ENCODE measurements at regions not wholly inside any gene's neighbourhood (a gene's known extent, or its start where the extent isn't known, plus 50 kb on each side); places are given as distances from the start of the nearest gene placed in this dataset.
A peak's percentile ranks its signal among the peaks of the same experiment; 100 is the strongest.

DNA sequence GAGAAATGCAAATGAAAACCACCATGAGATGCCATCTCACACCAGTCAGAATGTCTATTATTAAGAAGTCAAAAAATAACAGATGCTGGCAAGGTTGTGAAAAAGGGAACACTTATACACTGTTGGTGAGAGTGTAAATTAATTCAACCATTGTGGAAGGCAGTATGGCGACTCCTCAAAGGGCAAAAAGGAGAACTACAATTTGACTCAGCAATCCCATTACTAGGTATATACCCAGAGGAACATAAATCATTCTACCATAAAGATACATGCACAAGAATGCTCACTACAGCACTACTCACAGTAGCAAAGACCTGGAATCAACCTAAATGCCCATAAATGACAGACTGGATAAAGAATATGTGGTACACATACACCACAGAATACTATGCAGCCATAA, 161.1 kb upstream of the PDGFD start:
- DNase-seq, result no peak

DNA sequence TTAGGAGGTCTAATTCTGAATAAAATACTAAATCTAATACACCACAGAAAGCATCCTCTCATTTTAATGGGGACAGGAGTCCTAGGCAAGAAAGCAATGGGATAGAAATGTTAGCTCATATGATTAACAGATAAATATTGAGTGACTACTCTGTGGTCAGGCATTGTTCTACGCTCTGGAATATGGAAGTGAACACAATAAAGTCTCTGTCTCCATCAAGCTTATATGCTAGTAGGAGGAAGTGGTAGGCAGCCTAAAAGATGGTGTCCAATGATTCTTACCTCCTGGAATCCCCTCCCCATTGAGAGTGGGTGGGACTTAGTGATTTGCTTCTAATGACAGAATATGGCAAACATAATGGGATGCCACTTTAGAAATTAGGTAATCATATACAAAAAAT, 160.3 kb upstream of the PDGFD start:
- no peak for DNase-seq

DNA sequence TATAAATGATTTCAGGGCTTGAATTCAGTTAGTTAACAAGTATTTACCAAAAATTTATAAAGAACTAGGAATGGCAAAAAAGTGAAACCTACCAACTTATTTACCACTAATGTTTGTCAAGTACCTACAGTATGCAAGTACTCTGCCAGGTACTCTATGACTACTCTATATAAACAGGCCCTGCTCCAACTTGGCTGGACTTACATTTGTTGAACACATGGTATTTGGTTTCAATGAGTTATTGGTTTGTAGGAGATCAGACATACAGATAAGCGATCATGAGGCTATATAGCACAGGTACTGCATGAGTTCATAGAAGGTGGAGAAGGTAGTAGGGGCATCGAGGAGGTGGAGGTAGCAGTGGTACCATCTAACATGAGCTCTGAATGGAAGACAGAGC, 159.9 kb upstream of the PDGFD start:
- no peak for DNase-seq

DNA sequence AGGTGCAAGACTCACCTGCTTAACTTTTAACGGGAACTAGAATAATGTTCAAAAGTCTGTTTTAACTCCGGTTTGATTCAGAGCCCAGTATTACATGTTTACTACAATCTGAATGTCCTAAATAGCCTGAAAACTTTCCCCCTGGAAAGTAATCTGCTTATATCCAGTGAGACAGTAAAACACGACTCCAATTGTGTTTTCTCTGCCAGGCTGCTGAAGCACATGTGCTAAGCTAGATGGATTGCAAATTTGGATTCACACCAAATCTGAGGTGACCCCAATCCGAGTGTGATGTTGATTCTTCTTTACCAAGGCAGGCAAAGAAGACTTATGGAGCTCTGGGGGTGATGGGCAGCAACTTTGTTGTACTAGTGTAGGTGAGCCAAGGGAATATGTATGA, 158.7 kb upstream of the PDGFD start:
- no peak for DNase-seq

DNA sequence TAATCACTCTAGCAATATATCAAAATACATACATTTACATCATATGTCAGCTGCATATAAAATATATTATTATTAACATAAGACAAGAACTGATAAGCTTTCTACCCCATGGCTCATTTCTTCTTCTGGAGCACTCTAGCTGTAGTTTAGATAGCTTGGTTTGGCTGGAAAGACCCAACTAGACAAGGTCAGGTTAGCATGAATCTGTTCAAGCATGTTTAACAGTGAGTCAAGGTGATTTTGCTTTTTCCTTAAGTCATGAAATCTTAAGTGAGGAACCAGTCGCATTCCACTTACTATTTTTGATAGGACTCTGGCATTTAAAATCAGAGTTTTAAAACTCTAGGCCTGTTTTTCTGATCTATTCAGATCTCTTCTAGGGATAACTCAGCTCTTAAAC, 157.0 kb upstream of the PDGFD start:
- DNase-seq, result no peak

DNA sequence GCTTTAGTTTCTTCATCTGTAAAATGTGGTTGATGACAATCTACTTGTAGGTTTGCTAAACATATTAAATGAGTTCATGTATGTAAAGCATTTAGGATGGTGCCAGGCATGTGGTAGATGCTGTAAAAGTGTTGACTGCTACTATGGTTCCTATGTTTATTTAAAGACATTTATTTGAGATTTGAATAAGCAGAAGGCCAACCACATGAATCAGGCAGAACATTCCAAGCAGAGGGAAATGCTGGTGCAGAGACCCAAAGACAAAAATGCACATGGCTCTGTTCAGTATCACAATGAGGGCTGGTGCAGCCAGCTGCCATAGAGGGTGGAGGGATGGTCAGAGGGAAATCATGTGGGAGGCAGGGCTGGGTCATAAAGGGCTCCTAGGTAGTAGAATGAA, 156.2 kb upstream of the PDGFD start:
- peak; percentile 18 for DNase-seq

DNA sequence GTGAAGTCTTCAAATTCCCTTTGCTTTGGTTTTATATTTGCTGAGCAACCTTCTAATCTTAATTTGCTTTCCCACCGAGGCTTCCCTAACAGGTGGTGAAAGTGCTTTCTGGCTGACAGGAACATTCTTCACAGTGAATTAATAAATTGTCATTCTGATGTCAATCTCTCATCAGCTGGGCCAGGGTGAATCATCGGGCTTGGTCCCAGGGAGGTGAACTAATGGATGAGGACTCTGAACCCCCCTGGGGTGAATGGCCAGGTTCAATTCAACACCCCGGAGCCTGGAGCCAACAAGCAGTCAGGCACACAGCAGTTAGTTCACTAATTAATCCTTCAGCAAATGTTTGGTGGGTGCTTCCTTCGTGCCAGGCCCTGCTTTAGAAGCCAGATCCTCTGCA, 155.4 kb upstream of the PDGFD start:
- no peak for DNase-seq

DNA sequence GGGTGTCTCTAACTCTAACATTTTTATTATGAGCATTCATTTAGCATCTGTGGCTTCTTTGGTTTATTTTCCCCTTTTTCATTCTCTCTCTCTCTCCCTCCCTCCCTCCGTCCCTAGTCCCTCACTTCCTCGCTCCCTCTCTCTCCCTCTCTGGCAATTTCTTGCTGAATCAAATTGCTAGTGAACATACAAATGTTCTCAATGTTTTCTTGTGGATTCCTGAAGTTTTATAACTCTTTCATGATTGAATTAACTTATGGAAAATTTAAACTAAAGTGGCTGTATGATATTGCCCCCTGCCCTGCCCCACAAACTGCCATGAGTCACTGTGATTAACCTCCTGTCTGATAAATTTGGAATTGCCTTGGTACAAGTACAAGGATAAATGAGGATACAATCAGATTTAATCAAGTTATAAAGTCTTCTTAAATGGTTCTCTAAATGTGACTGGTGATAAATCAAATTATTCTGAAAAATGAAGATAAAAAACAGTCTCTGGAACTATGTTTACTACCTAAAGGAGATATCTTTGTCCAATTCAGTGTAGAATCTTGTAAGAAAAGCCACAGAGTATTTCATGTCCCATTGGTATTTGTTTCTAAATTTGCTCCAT, 143.0 kb upstream of the PDGFD start:
- no peak for DNase-seq

DNA sequence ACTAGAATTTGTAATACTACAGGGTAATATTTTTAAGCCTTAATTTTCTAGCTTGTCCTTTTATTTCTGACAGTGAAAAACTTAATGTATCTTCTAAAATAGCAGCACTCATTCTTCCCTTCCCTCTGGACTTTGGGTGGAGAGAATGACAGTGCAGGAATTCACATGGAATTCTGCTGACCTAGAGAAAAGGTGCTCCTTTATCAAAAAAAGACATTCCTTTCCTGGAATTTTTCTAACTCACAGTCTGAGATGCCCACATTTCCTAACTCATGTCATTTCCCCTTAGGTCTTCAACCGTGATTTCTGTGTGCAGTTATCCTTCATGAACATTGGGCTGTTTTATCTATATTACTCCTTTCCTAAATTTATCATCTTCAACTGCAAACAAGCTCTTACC, 137.8 kb upstream of the PDGFD start:
- DNase-seq, result peak; percentile 53

DNA sequence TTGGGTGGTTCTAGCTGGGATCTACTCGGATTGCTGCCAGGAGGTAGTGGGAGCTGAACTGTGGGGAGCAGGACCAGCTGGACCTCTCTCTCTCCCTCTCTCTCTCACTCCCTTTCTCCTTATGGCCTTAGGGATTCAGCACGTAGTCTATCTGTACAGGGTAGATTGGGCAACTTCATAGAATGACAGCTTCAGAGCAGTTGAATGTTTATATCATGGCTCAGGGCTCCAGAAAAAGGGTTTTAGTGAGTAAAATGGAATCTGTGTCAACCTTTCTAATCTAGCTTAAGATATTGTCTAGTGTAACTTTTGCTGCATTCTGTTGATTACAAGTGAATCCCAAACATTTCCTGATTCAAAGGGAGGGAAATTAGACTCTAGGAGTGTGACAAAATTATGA, 127.7 kb upstream of the PDGFD start:
- DNase-seq, result peak; percentile 45

DNA sequence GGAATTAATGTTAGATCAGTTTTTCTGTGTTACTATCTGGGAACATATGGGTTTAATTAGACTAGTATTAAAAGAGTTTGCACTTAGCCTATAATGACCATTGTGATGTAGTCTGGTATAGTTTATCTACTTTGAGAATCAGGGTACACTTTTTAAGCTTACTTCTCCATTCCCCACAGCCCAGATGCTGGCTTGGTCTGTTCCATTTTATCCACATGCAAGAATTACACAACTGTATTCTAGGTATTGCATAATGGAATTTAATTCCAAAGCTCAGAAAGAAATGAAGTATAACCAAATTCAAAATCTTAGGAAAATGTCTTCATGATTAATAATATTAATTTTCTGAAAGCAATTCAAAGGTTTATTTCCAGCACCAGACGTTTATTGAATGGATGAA, 122.2 kb upstream of the PDGFD start:
- DNase-seq, result no peak

DNA sequence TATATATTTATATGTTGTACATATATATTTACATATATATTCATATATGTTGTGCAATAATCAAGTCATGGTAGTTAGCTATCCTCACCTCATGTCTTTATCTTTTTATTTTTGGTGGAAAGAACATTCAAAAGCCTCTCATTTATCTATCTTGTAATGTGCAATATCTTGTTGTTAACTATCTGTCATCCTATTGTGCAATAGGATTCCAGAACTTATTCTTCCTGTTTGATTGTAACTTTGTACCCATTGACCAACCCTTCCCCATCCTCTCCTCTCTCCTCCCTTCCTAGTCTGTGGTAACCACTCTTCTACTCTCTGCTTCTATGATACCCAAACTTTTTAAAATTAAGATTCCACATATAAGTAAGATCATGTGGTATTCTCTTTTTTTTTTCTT, 115.6 kb upstream of the PDGFD start:
- no peak for DNase-seq

DNA sequence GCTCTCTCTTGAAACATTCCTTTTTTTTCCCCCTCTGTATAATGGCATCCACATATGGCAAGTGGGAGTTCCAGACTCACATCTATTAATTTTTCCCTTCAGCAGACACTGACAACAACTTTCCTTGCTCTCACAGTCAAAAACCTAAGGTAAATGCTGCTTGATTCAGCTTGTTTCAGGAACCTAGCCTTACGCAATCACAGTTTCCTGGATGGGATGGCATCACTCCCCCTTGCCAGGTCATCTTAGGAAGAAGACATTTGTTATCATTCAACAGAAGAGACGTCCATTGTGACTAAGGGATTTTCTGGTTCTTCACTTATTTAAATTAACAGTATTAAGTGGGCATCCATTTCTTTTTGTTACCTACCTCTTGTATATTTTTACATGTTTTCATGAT, 112.0 kb upstream of the PDGFD start:
- peak; percentile 46 for DNase-seq

DNA sequence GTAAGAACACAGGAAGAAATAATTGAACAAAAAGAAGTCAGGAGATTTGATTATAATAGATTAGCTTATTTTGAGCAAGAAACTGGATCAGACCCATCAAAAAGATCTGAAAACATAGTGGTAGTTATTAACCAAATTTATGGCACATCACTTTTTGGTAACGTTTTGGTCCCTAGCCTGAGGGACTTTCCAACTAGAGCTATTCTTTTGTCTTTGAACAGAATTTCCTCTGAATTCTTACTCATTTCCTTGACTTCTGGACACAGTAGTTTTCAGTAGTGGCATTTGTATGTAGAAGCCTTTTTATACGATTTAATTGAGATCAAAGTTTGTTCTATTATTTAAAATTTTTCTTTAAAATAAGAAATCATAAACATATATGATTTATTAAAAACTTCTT, 96.5 kb upstream of the PDGFD start:
- no peak for DNase-seq

DNA sequence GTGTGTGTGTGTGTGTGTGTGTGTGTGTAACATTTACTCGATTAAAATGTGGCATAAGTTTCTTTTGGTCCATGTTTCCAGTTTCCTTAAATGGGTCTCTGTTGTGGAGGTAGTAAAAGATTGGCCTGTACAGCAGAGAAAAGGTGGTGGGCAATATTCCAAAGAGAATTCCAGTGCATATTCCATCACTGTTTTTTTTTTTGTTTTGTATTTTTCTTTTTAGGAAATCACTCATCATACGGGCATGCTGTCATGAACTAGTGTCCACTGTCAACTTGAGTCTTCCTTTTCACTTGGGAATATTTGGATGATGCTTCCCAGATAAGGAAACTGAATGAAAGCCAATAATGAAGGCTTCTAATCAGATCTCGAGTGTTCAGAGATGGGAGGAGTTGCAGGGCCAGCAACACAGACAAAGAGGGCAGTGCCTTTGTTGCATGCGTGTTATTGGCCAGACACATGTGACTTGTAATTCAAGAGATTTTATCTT, 95.2 kb upstream of the PDGFD start:
- DNase-seq, result no peak

DNA sequence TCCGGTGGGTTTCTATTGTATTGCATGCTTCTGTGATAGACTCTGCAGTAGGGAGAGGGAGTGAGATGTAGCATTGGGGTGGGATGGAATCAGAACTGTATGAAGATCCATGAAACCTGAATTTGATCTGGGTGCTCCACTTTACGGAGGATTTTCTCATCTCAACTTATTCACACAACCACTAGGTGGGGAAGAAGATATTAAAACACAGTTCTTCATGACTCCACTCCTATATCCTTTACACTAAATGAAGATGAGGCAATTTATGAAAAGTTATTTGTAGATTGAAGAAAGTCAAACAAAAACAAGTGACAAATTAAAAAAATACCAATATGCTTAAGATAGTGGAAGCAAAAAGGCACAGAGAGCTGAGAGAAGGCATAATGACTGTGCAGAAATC, 92.6 kb upstream of the PDGFD start:
- no peak for DNase-seq

DNA sequence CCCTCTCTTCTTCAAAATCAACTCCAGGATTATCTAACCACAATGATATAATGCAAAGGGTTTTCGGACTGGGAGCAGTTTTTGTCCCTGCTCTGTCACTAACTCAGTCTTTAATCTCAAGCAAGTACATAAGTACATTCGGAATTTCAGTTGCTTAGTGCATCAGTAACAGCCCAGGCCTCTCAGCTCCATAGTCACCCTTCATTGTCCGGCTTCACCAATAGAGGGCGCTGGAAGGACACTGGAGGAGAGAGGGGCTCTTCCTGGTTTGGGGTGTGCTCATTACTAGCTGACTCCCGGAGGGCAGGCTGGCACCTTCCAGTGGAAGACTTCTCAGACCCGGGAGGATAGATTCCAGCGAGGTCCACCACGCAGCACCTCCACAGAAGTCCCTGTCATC, 90.4 kb upstream of the PDGFD start:
- DNase-seq, result peak; percentile 37

DNA sequence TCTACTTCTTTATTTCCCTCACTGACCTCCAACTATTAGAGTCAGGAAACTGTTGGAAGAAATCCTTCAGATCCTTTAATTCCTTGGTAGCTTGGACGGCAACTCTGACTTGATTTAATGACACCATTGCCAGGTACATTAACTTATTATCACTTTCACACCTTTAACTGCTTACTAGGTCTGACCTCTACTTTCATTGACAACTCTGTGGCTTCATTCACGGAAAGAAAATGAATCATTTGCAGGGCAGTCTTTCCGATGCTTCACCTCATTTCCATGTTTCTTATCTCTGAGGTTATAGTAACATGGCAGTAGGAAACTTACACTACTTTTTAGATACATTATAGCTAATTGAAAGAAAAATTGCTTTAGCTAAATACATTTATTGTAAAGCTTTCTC, 82.6 kb upstream of the PDGFD start:
- DNase-seq, result no peak

DNA sequence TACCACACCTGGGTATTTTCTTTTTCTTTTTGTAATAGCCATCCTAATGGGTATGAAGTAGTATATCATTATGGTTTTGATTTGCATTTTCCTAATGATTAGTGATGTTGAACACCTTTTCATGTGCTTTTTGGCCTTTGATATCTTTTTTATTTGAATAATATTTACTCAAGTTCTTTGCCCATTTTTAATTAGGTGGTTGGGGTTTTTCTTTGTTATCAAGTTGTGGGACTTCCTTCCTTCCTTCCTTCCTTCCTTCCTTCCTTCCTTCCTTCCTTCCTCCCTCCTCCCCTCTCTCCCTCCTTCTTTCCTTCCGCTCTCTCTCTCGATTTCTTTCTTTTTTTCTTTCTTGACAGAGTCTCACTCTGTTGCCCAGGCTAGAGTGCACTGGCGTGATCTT, 75.0 kb upstream of the PDGFD start:
- no peak for DNase-seq

DNA sequence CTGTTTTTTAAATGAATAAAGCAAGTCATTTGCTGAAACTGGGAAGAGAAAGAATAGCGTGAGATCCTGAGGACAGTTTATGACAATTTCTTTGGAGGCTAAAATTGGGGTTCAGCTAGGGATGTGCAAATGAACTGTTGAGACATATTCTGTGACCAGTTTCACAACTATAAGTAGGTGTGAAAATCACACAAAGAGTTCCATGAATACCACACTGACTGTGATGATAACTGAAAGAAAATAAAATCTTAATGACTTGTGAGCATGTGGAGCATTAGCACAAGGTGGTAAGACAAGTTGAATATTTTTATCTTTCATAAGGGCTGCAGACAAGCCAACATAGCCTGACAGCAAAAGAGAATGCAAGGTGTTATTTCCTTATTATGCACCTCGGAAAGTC, 61.1 kb upstream of the PDGFD start:
- no peak for DNase-seq

DNA sequence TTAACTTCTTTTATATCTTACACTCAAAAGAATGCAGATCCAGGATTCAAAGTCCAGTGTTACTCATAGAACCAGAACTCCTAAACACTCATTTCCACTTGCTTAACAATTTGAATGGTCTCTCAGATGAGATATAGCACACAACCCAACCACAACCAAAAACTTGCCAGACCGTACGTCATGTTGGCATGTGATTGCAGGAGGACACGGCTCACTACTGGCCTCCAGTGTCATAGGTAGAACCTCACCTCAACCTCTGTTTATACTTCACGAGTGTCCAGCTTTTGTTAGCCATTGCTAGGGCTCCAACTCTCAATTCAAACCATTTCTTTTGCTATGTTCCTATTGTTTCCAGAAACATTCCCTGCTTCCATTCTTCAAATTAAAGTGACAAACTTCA, 58.5 kb upstream of the PDGFD start:
- DNase-seq, result peak; percentile 23

DNA sequence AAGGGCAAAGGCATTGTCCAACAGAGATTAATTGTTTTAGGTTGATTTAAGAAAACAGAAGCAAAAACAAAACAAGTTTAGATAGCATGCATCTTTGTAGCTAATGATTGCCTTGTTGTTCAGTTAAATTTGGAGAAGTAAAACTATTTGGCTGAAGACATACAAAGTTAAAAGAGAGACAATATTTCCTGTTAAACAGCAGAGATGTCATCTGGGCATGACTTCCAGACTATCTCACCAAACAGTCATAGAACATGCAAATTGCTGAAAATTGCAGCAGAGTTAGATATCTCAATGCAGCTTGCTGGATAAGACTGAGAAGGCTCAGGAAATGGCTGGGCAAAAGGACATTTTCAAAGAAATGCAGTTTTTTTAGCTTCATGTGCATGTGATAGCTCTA, 57.5 kb upstream of the PDGFD start:
- no peak for DNase-seq

DNA sequence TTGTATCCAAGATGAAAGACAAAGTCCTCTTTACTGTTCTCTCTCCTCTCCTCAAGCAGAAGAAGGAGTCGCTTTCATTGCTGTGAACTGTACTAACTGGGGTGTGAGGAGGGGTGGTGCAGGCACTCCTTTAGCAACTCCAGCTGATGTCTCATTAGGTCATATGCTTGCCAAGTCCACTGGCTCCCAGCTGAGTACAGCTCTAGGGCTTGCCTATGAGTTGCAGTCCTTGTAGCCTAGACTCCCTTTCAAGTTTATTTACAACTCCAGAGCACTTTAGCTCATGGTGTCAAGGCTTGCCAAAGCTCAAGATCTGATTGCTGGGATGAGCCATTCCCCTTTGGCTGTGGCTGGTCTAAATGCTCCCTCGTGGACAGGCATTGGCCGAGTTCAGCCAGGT, 55.1 kb upstream of the PDGFD start:
- DNase-seq, result no peak

DNA sequence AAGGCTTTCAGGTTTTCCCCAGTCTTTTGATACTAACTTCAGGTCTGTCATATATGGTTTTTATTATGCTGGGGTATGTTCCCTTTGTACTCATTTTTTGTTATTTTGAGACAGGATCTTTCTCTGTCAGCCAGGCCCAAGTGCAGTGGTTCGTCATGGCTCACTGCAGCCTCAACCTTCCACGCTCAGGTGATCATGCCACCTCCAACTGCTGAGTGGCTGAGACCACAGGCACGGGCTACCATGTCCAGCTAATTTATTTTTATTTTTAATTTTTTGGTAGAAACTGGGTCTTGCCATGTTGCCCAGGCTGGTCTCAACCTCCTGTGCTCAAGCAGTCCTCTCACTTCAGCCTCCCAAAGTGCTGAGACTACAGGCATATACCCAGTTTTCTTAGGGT, 50.6 kb upstream of the PDGFD start:
- DNase-seq, result no peak
